IMR-90 (cell line): ENCODE measurements at regions not wholly inside any gene's neighbourhood (a gene's known extent, or its start where the extent isn't known, plus 50 kb on each side); places are given as distances from the start of the nearest gene placed in this dataset.

ENCODE experiments used
- ATAC-seq: fragments of 200-7000 bp; cut with Tn5 transposase; 2 replicates; pipeline ENCODE4 v1.9.1; 2020; ENCODE audit warnings: low read depth, mild to moderate bottlenecking, moderate library complexity
- BruUV-seq: library from RNA; stranded (reverse); fragments of 400-500 nt; replicated peaks from 2 replicates; lab custom pipeline; 2021; lab: Mats Ljungman, UMichigan
- CTCF ChIA-PET: fragments of 300-600 bp; formaldehyde crosslinking; extraction: SDS; loops from one replicate; lab custom pipeline; 2021; ENCODE audit warnings: antibody characterized with exemption; lab: Yijun Ruan, JAX
- POLR2A ChIA-PET: fragments of 300-600 bp; sonication (Branson Sonifier 250); formaldehyde crosslinking; loops from one replicate; lab custom pipeline; 2022; ENCODE audit warnings: antibody characterized with exemption; ENCODE audit not compliant: unreplicated experiment; lab: Charles Lee
- DNase-seq: peaks from one replicate; pipeline ENCODE4 v3.0.0; 2013
- H2AFZ ChIP-seq: replicated peaks from 2 replicates; pipeline ENCODE3; 2013; ENCODE audit warnings: low read length, mild to moderate bottlenecking; ENCODE audit not compliant: poor library complexity
- H2AK5ac ChIP-seq: 2 replicates; pipeline ENCODE4 v1.6.1; 2013; ENCODE audit warnings: low read depth, low read length, inconsistent platforms
- H2AK9ac ChIP-seq: replicated peaks from 2 replicates; pipeline ENCODE3; 2013; ENCODE audit warnings: mild to moderate bottlenecking, low read depth, low read length, moderate library complexity; ENCODE audit not compliant: poor library complexity
- H2BK120ac ChIP-seq: 2 replicates; pipeline ENCODE4 v1.6.1; 2013; ENCODE audit warnings: low read depth, low read length, inconsistent platforms
- H2BK15ac ChIP-seq: 3 replicates; pipeline ENCODE4 v1.6.1; 2013; ENCODE audit warnings: low read depth, low read length, inconsistent platforms
- H2BK20ac ChIP-seq: 2 replicates; pipeline ENCODE4 v1.6.1; 2013; ENCODE audit warnings: low read depth, mild to moderate bottlenecking, inconsistent platforms, low read length, moderate library complexity
- H2BK5ac ChIP-seq: 2 replicates; pipeline ENCODE4 v1.6.1; 2013; ENCODE audit warnings: mild to moderate bottlenecking, low read depth, low read length, inconsistent platforms; ENCODE audit not compliant: poor library complexity, severe bottlenecking
- H3K14ac ChIP-seq: replicated peaks from 2 replicates; pipeline ENCODE4 v1.6.1; 2013; ENCODE audit warnings: low read depth, low read length, inconsistent platforms
- H3K18ac ChIP-seq: 2 replicates; pipeline ENCODE4 v1.6.1; 2013; ENCODE audit warnings: low read depth, low read length, control low read depth
- H3K23ac ChIP-seq: 2 replicates; pipeline ENCODE4 v1.6.1; 2013; ENCODE audit warnings: low read depth, low read length, inconsistent platforms
- H3K27ac ChIP-seq: 2 replicates; pipeline ENCODE4 v1.5.1; 2013; ENCODE audit warnings: mild to moderate bottlenecking, control low read depth, low read length; ENCODE audit not compliant: insufficient read depth
- H3K27me3 ChIP-seq: 2 replicates; pipeline ENCODE4 v1.6.1; 2013; ENCODE audit warnings: low read length; ENCODE audit not compliant: control insufficient read depth, insufficient read depth
- H3K36me3 ChIP-seq: 2 replicates; pipeline ENCODE4 v1.6.1; 2013; ENCODE audit warnings: low read length, mixed read lengths; ENCODE audit not compliant: control insufficient read depth, insufficient read depth
- H3K4ac ChIP-seq: 2 replicates; pipeline ENCODE4 v1.6.1; 2013; ENCODE audit warnings: low read depth, low read length, inconsistent platforms
- H3K4me1 ChIP-seq: 2 replicates; pipeline ENCODE4 v1.6.1; 2013; ENCODE audit warnings: low read length, mixed read lengths; ENCODE audit not compliant: control insufficient read depth, insufficient read depth
- H3K4me2 ChIP-seq: 2 replicates; pipeline ENCODE4 v1.6.1; 2013; ENCODE audit warnings: low read depth, mild to moderate bottlenecking, control low read depth, low read length, moderate library complexity
- H3K4me3 ChIP-seq: 2 replicates; pipeline ENCODE4 v1.5.1; 2013; ENCODE audit warnings: low read depth, mild to moderate bottlenecking, control low read depth, low read length, moderate library complexity; ENCODE audit not compliant: insufficient read depth
- H3K56ac ChIP-seq: 2 replicates; pipeline ENCODE4 v1.6.1; 2013; ENCODE audit warnings: low read length, inconsistent platforms; ENCODE audit not compliant: insufficient read depth; ENCODE audit errors: extremely low read depth
- H3K79me1 ChIP-seq, 2 experiments: 2 replicates each; pipeline ENCODE4 v1.6.1; 2013; ENCODE audit warnings: low read length in 2 of 2, inconsistent platforms in 1 of 2, low read depth in 1 of 2
- H3K9ac ChIP-seq: 2 replicates; pipeline ENCODE4 v1.6.1; 2013; ENCODE audit warnings: low read depth, low read length, control low read depth
- H3K9me1 ChIP-seq: 2 replicates; pipeline ENCODE4 v1.6.1; 2013; ENCODE audit warnings: low read length, inconsistent platforms; ENCODE audit not compliant: insufficient read depth
- H3K9me3 ChIP-seq: 2 replicates; pipeline ENCODE4 v1.6.1; 2013; ENCODE audit warnings: low read length; ENCODE audit not compliant: control insufficient read depth, insufficient read depth
- H4K20me1 ChIP-seq: 2 replicates; pipeline ENCODE4 v1.6.1; 2013; ENCODE audit warnings: low read length, inconsistent platforms; ENCODE audit not compliant: insufficient read depth
- H4K5ac ChIP-seq: 2 replicates; pipeline ENCODE4 v1.6.1; 2013; ENCODE audit warnings: mild to moderate bottlenecking, low read depth, low read length, control low read depth
- H4K8ac ChIP-seq, 2 experiments: 2 replicates each; pipeline ENCODE4 v1.6.1; 2013; ENCODE audit warnings: low read depth in 2 of 2, low read length in 2 of 2, control low read depth in 1 of 2, inconsistent platforms in 1 of 2
- H4K91ac ChIP-seq: 2 replicates; pipeline ENCODE4 v1.6.1; 2013; ENCODE audit warnings: low read depth, low read length, inconsistent platforms; ENCODE audit not compliant: insufficient read depth
- ELK1 ChIP-seq: fragments of 150-350 bp; IDR thresholded peaks from 2 replicates; pipeline ENCODE4 v1.6.1; 2016; ENCODE audit warnings: low read depth, mild to moderate bottlenecking, low read length, moderate library complexity, borderline replicate concordance
- MAFK ChIP-seq: IDR thresholded peaks from 2 replicates; pipeline ENCODE4 v1.6.1; 2012; ENCODE audit warnings: low read depth, low read length, improper control_type of control experiment
- MAZ ChIP-seq: IDR thresholded peaks from 2 replicates; pipeline ENCODE4 v1.6.1; 2012; ENCODE audit warnings: low read depth, mild to moderate bottlenecking, low read length, improper control_type of control experiment, moderate library complexity, borderline replicate concordance
- POLR2A ChIP-seq: IDR thresholded peaks from 2 replicates; pipeline ENCODE4 v1.6.1; 2012; ENCODE audit warnings: mild to moderate bottlenecking, low read depth, low read length
- RCOR1 ChIP-seq: IDR thresholded peaks from 2 replicates; pipeline ENCODE4 v1.6.1; 2012; ENCODE audit warnings: mild to moderate bottlenecking, low read length, improper control_type of control experiment; ENCODE audit not compliant: insufficient replicate concordance
- RFX5 ChIP-seq: IDR thresholded peaks from 2 replicates; pipeline ENCODE4 v1.8.0; 2012; ENCODE audit warnings: low read depth, mild to moderate bottlenecking, low read length, moderate library complexity
- SMC3 ChIP-seq: fragments of 150-350 bp; IDR thresholded peaks from 2 replicates; pipeline ENCODE4 v1.6.1; 2016; ENCODE audit warnings: low read depth, mild to moderate bottlenecking, antibody characterized with exemption, low read length, moderate library complexity
- USF2 ChIP-seq: fragments of 150-350 bp; IDR thresholded peaks from 2 replicates; pipeline ENCODE4 v1.6.1; 2017; ENCODE audit warnings: mild to moderate bottlenecking, antibody characterized with exemption, low read length, low read depth
- WGBS, 2 experiments: methylation state at CpG; one replicate each; pipeline versions ENCODE4 v1.1.5 to v1.1.7; 2013; ENCODE audit warnings: missing lambda C conversion rate in 2 of 2; ENCODE audit not compliant: insufficient read length in 1 of 2; ENCODE audit errors: extremely low coverage in 2 of 2; 5-methylcytosine and 5-hydroxymethylcytosine counted together
- dilution Hi-C: fragments of 300-500 bp; cut with HindIII; formaldehyde crosslinking; loops from one replicate; pipeline ENCODE4 v1.14.3; 2018; ENCODE audit warnings: low sequenced_read_pairs; ENCODE audit not compliant: unreplicated experiment
- in situ Hi-C: fragments of 300-500 bp; cut with MboI; formaldehyde crosslinking; loops from 3 replicates; pipeline ENCODE4 v1.14.3; 2019; ENCODE audit warnings: low sequenced_read_pairs, inconsistent platforms, mixed read lengths
- intact Hi-C: fragments of 100-400 bp; cut with micrococcal nuclease; formaldehyde crosslinking; loops from 2 replicates; pipeline ENCODE4 v1.10.0; 2022

GRCh38 chr2:120486441-120486840, 140.5 kb downstream of the INHBB start:
- Histone ChIP-seq H2BK5ac (no peak overlapping the region), H3K79me1 (no peaks in the 10 kb centered on the region), H3K9me3 (no peaks in the 10 kb centered on the region; the same call in 1 of the 2 replicates), H2BK20ac (no peak overlapping the region), H2AFZ (no peak overlapping the region), H3K9me1 (no peaks in the 10 kb centered on the region), H3K18ac (no peak overlapping the region), H3K4me2 (no peak overlapping the region), H2AK5ac (no peak overlapping the region), H4K5ac (no peak overlapping the region), H3K56ac (no peak overlapping the region), H2AK9ac (no peak overlapping the region), H3K27ac (no peak overlapping the region), H3K4me1 (no peaks in the 10 kb centered on the region), H3K4me3 (no peak overlapping the region), H2BK15ac (no peak overlapping the region), H2BK120ac (no peak overlapping the region), H3K23ac (no peak overlapping the region), H3K9ac (no peak overlapping the region), H3K27me3 (peaks cover 66% of the 10 kb centered on the region), H4K20me1 (no peaks in the 10 kb centered on the region), H3K4ac (no peak overlapping the region), H4K8ac (no peak overlapping the region), H4K91ac (no peak overlapping the region), H3K36me3 (no peaks in the 10 kb centered on the region), H3K14ac (no peak overlapping the region)
- 61% methylated on average over 4 of the region's 8 CpGs; no CpG with 5 or more reads in 1 of the 2 experiments for WGBS, 2 experiments
- in situ Hi-C loops: no loop called here
- ATAC-seq (no peak), DNase-seq (no peak)
- intact Hi-C loops: no loop called here
- no TSS peak for BruUV-seq
- no peak for TF ChIP-seq POLR2A
- TF ChIP-seq ELK1: no peak
- no peak for TF ChIP-seq RFX5
- TF ChIP-seq SMC3: no peak
- TF ChIP-seq MAFK: no peak
- no peak for TF ChIP-seq RCOR1
- no peak for TF ChIP-seq MAZ
- TF ChIP-seq USF2: no peak
- CTCF ChIA-PET: no interaction called here
- POLR2A ChIA-PET: interaction anchor here (0.5 kb wide), 1 partner anchor 26 kb away, joined by 5 read pairs; no protein-coding TSS in a partner anchor
- dilution Hi-C loops: no loop called here
